H1 (cell line): ENCODE measurements at regions not wholly inside any gene's neighbourhood (a gene's known extent, or its start where the extent isn't known, plus 50 kb on each side); places are given as distances from the start of the nearest gene placed in this dataset.

Source experiments
- CTCF ChIA-PET: fragments of 300-600 bp; sonication (Branson Sonifier 250); formaldehyde crosslinking; loops from one replicate; lab custom pipeline; 2021; ENCODE audit not compliant: partially characterized antibody; lab: Charles Lee
- POLR2A ChIA-PET: fragments of 300-600 bp; sonication (Branson Sonifier 250); formaldehyde crosslinking; loops from one replicate; lab custom pipeline; 2021; ENCODE audit warnings: inconsistent platforms; ENCODE audit not compliant: partially characterized antibody; lab: Charles Lee
- DNase-seq, 2 experiments: peaks; one replicate each; pipeline versions ENCODE4 v3.0.0 to v3.0.0-alpha.2; 2010 to 2022; ENCODE audit warnings: low spot score in 2 of 2, low read depth in 1 of 2, mixed read lengths in 1 of 2
- FAIRE-seq: peaks from 2 replicates; lab custom pipeline; 2011; peaks lifted over from hg19 to GRCh38; lab: Jason Lieb, UNC
- H2AFZ ChIP-seq: 2 replicates; pipeline ENCODE4 v1.8.1; 2012; ENCODE audit warnings: low read length, inconsistent platforms
- H2AK5ac ChIP-seq: 2 replicates; pipeline ENCODE4 v1.6.1; 2013; ENCODE audit warnings: low read depth, low read length
- H2BK120ac ChIP-seq: replicated peaks from 2 replicates; pipeline ENCODE3; 2013; ENCODE audit warnings: low read depth, low read length, inconsistent platforms
- H2BK12ac ChIP-seq: 2 replicates; pipeline ENCODE4 v1.6.1; 2013; ENCODE audit warnings: low read depth, low read length
- H2BK15ac ChIP-seq: 2 replicates; pipeline ENCODE4 v1.6.1; 2013; ENCODE audit warnings: low read length
- H2BK20ac ChIP-seq: 2 replicates; pipeline ENCODE4 v1.6.1; 2013; ENCODE audit warnings: low read length
- H2BK5ac ChIP-seq: 2 replicates; pipeline ENCODE4 v1.6.1; 2013; ENCODE audit warnings: low read depth, low read length
- H3K14ac ChIP-seq: 2 replicates; pipeline ENCODE4 v1.6.1; 2013; ENCODE audit warnings: inconsistent platforms; ENCODE audit not compliant: insufficient read length
- H3K18ac ChIP-seq: 2 replicates; pipeline ENCODE4 v1.6.1; 2013; ENCODE audit warnings: low read length; ENCODE audit errors: extremely low read depth
- H3K23ac ChIP-seq: 2 replicates; pipeline ENCODE4 v1.6.1; 2013; ENCODE audit warnings: inconsistent platforms; ENCODE audit not compliant: insufficient read length
- H3K23me2 ChIP-seq: 2 replicates; pipeline ENCODE4 v1.6.1; 2013; ENCODE audit warnings: low read depth, low read length
- H3K27ac ChIP-seq: 2 replicates; pipeline ENCODE4 v1.6.1; 2011; ENCODE audit warnings: low read depth, low read length, inconsistent platforms
- H3K27me3 ChIP-seq, 4 experiments: replicated peaks in 1 of 4; 1 replicate in 1 of 4; 2 replicates in 3 of 4; pipeline versions ENCODE4 v1.6.1 to v1.8.1; 2011 to 2013; ENCODE audit warnings: low read length in 3 of 4, mild to moderate bottlenecking in 3 of 4, inconsistent platforms in 2 of 4, mixed read lengths in 2 of 4, moderate library complexity in 1 of 4; ENCODE audit not compliant: control insufficient read depth in 3 of 4, insufficient read depth in 3 of 4; ENCODE audit errors: extremely low read depth in 1 of 4
- H3K36me3 ChIP-seq, 4 experiments: 2 replicates each; pipeline versions ENCODE4 v1.6.1 to v1.8.1; 2011 to 2013; ENCODE audit warnings: mild to moderate bottlenecking in 4 of 4, low read length in 3 of 4, moderate library complexity in 2 of 4, control low read depth in 1 of 4, inconsistent platforms in 1 of 4; ENCODE audit not compliant: insufficient read depth in 4 of 4, control insufficient read depth in 2 of 4
- H3K4ac ChIP-seq: replicated peaks from 2 replicates; pipeline ENCODE3; 2013; ENCODE audit warnings: low read length, low read depth, mixed read lengths, inconsistent platforms; ENCODE audit not compliant: insufficient read length
- H3K4me1 ChIP-seq, 4 experiments: replicated peaks in 1 of 4; 1 replicate in 1 of 4; 2 replicates in 3 of 4; pipeline versions ENCODE4 v1.6.1 to v1.8.1; 2011 to 2013; ENCODE audit warnings: low read length in 3 of 4, inconsistent platforms in 2 of 4, mixed read lengths in 1 of 4; ENCODE audit not compliant: insufficient read depth in 4 of 4, control insufficient read depth in 3 of 4
- H3K4me2 ChIP-seq, 2 experiments: 2 replicates each; pipeline versions ENCODE4 v1.6.1 to v1.8.1; 2011 to 2013; ENCODE audit warnings: low read depth in 2 of 2, low read length in 2 of 2, control low read depth in 1 of 2, inconsistent platforms in 1 of 2, mild to moderate bottlenecking in 1 of 2; ENCODE audit not compliant: insufficient read depth in 1 of 2
- H3K4me3 ChIP-seq, 4 experiments: fragments of 200-600, 300-600 bp in 1 of 4; sonication (generic), shearing (Covaris generic), sonication (Bioruptor Twin) in 1 of 4; 2 replicates each; pipeline versions ENCODE4 v1.5.1 to v1.8.1; 2011 to 2016; ENCODE audit warnings: low read length in 4 of 4, low read depth in 3 of 4, control low read depth in 2 of 4, inconsistent platforms in 2 of 4, mild to moderate bottlenecking in 2 of 4, mixed read lengths in 1 of 4, moderate library complexity in 1 of 4; ENCODE audit not compliant: insufficient read depth in 2 of 4; ENCODE audit errors: extremely low read depth in 1 of 4
- H3K56ac ChIP-seq: replicated peaks from 2 replicates; pipeline ENCODE3; 2013; ENCODE audit warnings: low read depth, mild to moderate bottlenecking, mixed read lengths, low read length, inconsistent platforms; ENCODE audit not compliant: insufficient read length
- H3K79me1 ChIP-seq: 2 replicates; pipeline ENCODE4 v1.6.1; 2013; ENCODE audit warnings: low read depth, low read length, control low read depth
- H3K79me2 ChIP-seq, 2 experiments: 2 replicates each; pipeline versions ENCODE4 v1.6.1 to v1.8.1; 2012 to 2013; ENCODE audit warnings: low read length in 2 of 2, mild to moderate bottlenecking in 2 of 2, inconsistent platforms in 1 of 2; ENCODE audit not compliant: insufficient read depth in 2 of 2, control insufficient read depth in 1 of 2
- H3K9ac ChIP-seq, 4 experiments: replicated peaks in 1 of 4; 1 replicate in 1 of 4; 2 replicates in 3 of 4; pipeline versions ENCODE4 v1.6.1 to v1.8.1; 2011 to 2013; ENCODE audit warnings: low read depth in 3 of 4, low read length in 3 of 4, control low read depth in 2 of 4, mild to moderate bottlenecking in 2 of 4, moderate library complexity in 2 of 4, inconsistent platforms in 1 of 4; ENCODE audit errors: extremely low read depth in 1 of 4
- H3K9me3 ChIP-seq, 2 experiments: 2 replicates each; pipeline versions ENCODE4 v1.6.1 to v1.8.1; 2012 to 2013; ENCODE audit warnings: mild to moderate bottlenecking in 2 of 2, moderate library complexity in 2 of 2, control low read depth in 1 of 2, inconsistent platforms in 1 of 2, low read depth in 1 of 2, low read length in 1 of 2, mixed read lengths in 1 of 2; ENCODE audit not compliant: insufficient read depth in 2 of 2
- H4K20me1 ChIP-seq, 2 experiments: replicated peaks in 1 of 2; 2 replicates each; pipeline versions ENCODE3 to v1.8.1; 2011 to 2013; ENCODE audit warnings: inconsistent platforms in 2 of 2, low read length in 2 of 2, mild to moderate bottlenecking in 1 of 2; ENCODE audit not compliant: insufficient read depth in 2 of 2, control insufficient read depth in 1 of 2
- H4K5ac ChIP-seq: 2 replicates; pipeline ENCODE4 v1.6.1; 2013; ENCODE audit warnings: low read length, low read depth, mixed read lengths, inconsistent platforms; ENCODE audit not compliant: insufficient read length
- H4K8ac ChIP-seq: 2 replicates; pipeline ENCODE4 v1.8.0; 2013; ENCODE audit warnings: mild to moderate bottlenecking, moderate library complexity, low read length, inconsistent platforms; ENCODE audit not compliant: insufficient read depth; ENCODE audit errors: extremely low read depth
- H4K91ac ChIP-seq: replicated peaks from 2 replicates; pipeline ENCODE3; 2013; ENCODE audit warnings: low read length, mixed read lengths, inconsistent platforms; ENCODE audit not compliant: insufficient read length
- KDM4A ChIP-seq: IDR thresholded peaks from one replicate; pipeline ENCODE4 v1.7.1; 2012; ENCODE audit warnings: low read depth, mild to moderate bottlenecking, moderate library complexity, low read length, inconsistent platforms; ENCODE audit not compliant: severe bottlenecking
- TF ChIP-seq, protein P1 (sequence below): IDR thresholded peaks from 2 replicates; pipeline ENCODE4 v1.6.1; 2011; ENCODE audit warnings: low read length, improper control_type of control experiment

DNA sequence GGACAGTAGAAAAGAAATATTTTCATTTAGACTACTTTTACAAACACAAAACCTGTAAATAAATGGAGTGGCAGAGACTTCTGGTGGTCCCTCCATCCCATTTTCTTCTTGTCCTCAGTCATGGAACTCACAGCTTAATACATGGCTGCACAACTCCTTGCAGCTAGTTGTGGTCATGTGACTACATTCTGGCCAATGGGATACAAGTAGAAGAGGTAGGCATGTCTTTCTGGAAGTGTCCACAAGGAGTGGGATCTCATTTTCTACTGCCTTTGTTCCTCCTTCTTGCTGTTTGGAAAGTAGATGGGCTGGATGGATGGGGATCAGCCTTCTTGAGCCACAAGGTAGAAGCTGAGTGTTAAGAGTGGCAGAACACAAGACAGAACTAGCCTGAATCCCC, 555.8 kb downstream of the SATB2 start:
- Histone ChIP-seq H3K23me2 (no peaks in the 10 kb centered on the region), H4K5ac (no peak overlapping the region), H3K9me3 (no peaks in the 10 kb centered on the region), H2BK5ac (no peak overlapping the region), H3K9ac (no peak overlapping the region), H3K79me2 (no peaks in the 10 kb centered on the region), H2BK12ac (no peak overlapping the region), H3K27ac (no peak overlapping the region), H3K4me3 (no peak overlapping the region), H2BK15ac (no peak overlapping the region), H3K36me3 (no peaks in the 10 kb centered on the region), H2AFZ (no peak overlapping the region), H3K4me2 (no peak overlapping the region), H4K20me1 (no peaks in the 10 kb centered on the region), H3K23ac (no peak overlapping the region), H3K79me1 (no peaks in the 10 kb centered on the region), H3K4ac (no peak overlapping the region), H3K27me3 (no peaks in the 10 kb centered on the region), H2AK5ac (no peak overlapping the region), H2BK120ac (no peak overlapping the region), H3K14ac (no peak overlapping the region), H4K8ac (no peak overlapping the region), H2BK20ac (no peak overlapping the region), H3K18ac (no peak overlapping the region), H4K91ac (no peak overlapping the region), H3K56ac (no peak overlapping the region), H3K4me1 (no peaks in the 10 kb centered on the region)
- FAIRE-seq (no peak), DNase-seq (no peak)
- CTCF ChIA-PET: no interaction called here
- POLR2A ChIA-PET: no interaction called here
- TF ChIP-seq, protein P1, sequence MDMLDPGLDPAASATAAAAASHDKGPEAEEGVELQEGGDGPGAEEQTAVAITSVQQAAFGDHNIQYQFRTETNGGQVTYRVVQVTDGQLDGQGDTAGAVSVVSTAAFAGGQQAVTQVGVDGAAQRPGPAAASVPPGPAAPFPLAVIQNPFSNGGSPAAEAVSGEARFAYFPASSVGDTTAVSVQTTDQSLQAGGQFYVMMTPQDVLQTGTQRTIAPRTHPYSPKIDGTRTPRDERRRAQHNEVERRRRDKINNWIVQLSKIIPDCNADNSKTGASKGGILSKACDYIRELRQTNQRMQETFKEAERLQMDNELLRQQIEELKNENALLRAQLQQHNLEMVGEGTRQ: 0 out of 2 replicates have a peak, but pooled peaks have one; percentile 17
- no peak for TF ChIP-seq KDM4A
